Lower leg skin (tissue), 3 donors: ENCODE measurements at regions not wholly inside any gene's neighbourhood (a gene's known extent, or its start where the extent isn't known, plus 50 kb on each side); places are given as distances from the start of the nearest gene placed in this dataset.

ENCODE experiments used
- POLR2A ChIP-seq, 2 donors: fragments of 450-650 bp; IDR thresholded peaks; one replicate each; pipeline ENCODE4 v1.6.1; 2016 to 2017; ENCODE audit warnings: antibody characterized with exemption in 2 of 2, mild to moderate bottlenecking in 1 of 2, moderate library complexity in 1 of 2
- TF ChIP-seq, protein P1 (sequence below), 3 donors: fragments of 450-650 bp; IDR thresholded peaks; one replicate each; pipeline ENCODE4 v1.5.1; 2016; ENCODE audit warnings: antibody characterized with exemption in 3 of 3, mild to moderate bottlenecking in 3 of 3, moderate library complexity in 2 of 3

DNA sequence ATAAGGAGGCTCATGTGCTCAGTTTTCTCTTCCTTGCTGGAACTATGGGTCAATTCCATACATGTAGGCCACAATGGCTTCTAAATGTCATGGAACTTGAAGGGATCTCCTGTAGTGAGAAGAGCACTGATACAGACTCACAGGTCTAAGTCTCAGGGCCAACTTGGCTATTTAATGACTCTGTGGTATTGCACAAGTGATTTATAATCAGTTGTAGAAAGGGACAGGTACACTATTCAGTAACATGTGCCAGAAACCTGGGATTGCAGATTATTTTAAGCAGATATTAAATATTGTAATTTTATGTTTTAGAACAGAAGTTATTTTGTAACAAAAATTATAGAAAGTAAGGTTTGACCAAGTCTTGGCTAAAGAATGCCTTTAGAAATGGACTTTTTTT is 241.5 kb upstream of the PIK3R1 start:
- TF ChIP-seq, protein P1, sequence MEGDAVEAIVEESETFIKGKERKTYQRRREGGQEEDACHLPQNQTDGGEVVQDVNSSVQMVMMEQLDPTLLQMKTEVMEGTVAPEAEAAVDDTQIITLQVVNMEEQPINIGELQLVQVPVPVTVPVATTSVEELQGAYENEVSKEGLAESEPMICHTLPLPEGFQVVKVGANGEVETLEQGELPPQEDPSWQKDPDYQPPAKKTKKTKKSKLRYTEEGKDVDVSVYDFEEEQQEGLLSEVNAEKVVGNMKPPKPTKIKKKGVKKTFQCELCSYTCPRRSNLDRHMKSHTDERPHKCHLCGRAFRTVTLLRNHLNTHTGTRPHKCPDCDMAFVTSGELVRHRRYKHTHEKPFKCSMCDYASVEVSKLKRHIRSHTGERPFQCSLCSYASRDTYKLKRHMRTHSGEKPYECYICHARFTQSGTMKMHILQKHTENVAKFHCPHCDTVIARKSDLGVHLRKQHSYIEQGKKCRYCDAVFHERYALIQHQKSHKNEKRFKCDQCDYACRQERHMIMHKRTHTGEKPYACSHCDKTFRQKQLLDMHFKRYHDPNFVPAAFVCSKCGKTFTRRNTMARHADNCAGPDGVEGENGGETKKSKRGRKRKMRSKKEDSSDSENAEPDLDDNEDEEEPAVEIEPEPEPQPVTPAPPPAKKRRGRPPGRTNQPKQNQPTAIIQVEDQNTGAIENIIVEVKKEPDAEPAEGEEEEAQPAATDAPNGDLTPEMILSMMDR (IDR thresholded peaks at IDR 0.05): no peak
- TF ChIP-seq POLR2A (IDR thresholded peaks at IDR 0.05): no peak
